ENCODE measurements at regions not wholly inside any gene's neighbourhood (a gene's known extent, or its start where the extent isn't known, plus 50 kb on each side); places are given as distances from the start of the nearest gene placed in this dataset.

DNA sequence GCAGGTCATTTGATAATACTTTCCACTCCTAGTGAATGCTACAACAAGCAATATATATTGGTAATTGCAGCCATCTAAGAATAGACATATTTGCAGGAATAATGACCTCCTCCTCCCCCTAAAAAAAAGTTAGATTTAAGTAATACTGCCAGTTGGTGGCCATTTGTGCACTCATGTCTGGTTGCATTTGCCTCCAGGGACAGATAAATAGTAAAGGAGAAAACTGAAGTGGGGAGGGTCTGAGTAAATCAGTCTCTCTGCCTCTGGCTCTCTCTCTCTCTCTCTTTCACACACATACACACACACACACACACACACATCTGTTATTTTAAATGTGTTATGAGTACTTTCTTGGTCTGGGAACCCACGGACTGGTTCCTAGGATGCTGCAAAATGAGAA lies 125.5 kb upstream of the UQCRFS1 start:
- no peak for DNase-seq (ENCODE audit: low read depth, low spot score)
- H3K4me1 ChIP-seq (ENCODE audit: control insufficient read depth, insufficient read depth, low read length): no peaks in the 10 kb centered on the region
- BruUV-seq (replicated peaks): no TSS peak
- TF ChIP-seq SIN3A (IDR thresholded peaks at IDR 0.05; ENCODE audit: borderline replicate concordance, insufficient read depth, low read depth, low read length) (no peak), TCF7L2 (IDR thresholded peaks at IDR 0.05; ENCODE audit: low read depth, low read length) (no peak), POLR2AphosphoS5 (IDR thresholded peaks at IDR 0.05; ENCODE audit: low read depth, low read length) (no peak)
- TF ChIP-seq, protein P1, sequence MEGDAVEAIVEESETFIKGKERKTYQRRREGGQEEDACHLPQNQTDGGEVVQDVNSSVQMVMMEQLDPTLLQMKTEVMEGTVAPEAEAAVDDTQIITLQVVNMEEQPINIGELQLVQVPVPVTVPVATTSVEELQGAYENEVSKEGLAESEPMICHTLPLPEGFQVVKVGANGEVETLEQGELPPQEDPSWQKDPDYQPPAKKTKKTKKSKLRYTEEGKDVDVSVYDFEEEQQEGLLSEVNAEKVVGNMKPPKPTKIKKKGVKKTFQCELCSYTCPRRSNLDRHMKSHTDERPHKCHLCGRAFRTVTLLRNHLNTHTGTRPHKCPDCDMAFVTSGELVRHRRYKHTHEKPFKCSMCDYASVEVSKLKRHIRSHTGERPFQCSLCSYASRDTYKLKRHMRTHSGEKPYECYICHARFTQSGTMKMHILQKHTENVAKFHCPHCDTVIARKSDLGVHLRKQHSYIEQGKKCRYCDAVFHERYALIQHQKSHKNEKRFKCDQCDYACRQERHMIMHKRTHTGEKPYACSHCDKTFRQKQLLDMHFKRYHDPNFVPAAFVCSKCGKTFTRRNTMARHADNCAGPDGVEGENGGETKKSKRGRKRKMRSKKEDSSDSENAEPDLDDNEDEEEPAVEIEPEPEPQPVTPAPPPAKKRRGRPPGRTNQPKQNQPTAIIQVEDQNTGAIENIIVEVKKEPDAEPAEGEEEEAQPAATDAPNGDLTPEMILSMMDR (IDR thresholded peaks at IDR 0.05): no peak
- TF ChIP-seq, protein P2, sequence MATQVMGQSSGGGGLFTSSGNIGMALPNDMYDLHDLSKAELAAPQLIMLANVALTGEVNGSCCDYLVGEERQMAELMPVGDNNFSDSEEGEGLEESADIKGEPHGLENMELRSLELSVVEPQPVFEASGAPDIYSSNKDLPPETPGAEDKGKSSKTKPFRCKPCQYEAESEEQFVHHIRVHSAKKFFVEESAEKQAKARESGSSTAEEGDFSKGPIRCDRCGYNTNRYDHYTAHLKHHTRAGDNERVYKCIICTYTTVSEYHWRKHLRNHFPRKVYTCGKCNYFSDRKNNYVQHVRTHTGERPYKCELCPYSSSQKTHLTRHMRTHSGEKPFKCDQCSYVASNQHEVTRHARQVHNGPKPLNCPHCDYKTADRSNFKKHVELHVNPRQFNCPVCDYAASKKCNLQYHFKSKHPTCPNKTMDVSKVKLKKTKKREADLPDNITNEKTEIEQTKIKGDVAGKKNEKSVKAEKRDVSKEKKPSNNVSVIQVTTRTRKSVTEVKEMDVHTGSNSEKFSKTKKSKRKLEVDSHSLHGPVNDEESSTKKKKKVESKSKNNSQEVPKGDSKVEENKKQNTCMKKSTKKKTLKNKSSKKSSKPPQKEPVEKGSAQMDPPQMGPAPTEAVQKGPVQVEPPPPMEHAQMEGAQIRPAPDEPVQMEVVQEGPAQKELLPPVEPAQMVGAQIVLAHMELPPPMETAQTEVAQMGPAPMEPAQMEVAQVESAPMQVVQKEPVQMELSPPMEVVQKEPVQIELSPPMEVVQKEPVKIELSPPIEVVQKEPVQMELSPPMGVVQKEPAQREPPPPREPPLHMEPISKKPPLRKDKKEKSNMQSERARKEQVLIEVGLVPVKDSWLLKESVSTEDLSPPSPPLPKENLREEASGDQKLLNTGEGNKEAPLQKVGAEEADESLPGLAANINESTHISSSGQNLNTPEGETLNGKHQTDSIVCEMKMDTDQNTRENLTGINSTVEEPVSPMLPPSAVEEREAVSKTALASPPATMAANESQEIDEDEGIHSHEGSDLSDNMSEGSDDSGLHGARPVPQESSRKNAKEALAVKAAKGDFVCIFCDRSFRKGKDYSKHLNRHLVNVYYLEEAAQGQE (IDR thresholded peaks at IDR 0.05; ENCODE audit: insufficient read depth in 1 of 2, low read depth in 2 of 2, low read length in 1 of 2): no peak
- H3K36me3 ChIP-seq (ENCODE audit: control insufficient read depth, insufficient read depth, low read length): no peaks in the 10 kb centered on the region
- no peak overlapping the region for H3K4me3 ChIP-seq (ENCODE audit: low read depth in 2 of 2, low read length in 2 of 2)
- 0 out of 2 replicates have a peak, but pooled peaks cover 3% of the 10 kb centered on the region for H3K9me3 ChIP-seq (ENCODE audit: control insufficient read depth, insufficient read depth, low read depth, low read length)
- H3K27ac ChIP-seq (ENCODE audit: low read length): no peak overlapping the region
- intact Hi-C loops (cut with micrococcal nuclease; ENCODE audit: unreplicated experiment) (no loop called here), in situ Hi-C loops (cut with HindIII; ENCODE audit: low pct_unique_long_range_greater_than_20kb, low sequenced_read_pairs) (no loop called here)
- ChIA-PET CTCF (no interaction called here), POLR2A (no interaction called here)
- no peaks in the 10 kb centered on the region for H3K27me3 ChIP-seq (ENCODE audit: control insufficient read depth, insufficient read depth, low read length)
- ATAC-seq: no peak

DNA sequence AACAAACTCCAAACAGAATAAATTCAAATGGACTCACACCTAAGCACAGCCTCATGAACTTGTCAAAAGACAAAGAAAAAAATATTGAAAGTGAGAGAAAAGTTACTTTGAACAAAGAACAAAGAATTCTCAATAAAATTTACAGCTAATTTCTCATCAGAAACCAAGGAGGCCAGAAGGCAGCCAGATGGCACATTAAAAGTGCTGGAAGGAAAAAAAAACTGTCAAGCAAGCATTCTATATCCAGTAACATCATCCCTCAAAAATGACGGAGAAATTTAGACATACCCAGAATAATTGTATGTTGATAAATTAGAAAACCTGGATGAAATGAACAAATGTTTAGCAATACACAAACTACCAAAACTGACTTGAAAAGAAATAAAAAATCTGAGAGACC lies 129.8 kb upstream of the UQCRFS1 start:
- CTCF ChIA-PET: no interaction called here
- no TSS peak for BruUV-seq (replicated peaks)
- intact Hi-C loops (cut with micrococcal nuclease; ENCODE audit: unreplicated experiment): no loop called here

More for the DNA sequence above, 129.8 kb upstream of the UQCRFS1 start:
- H3K27ac ChIP-seq (ENCODE audit: low read length): no peak overlapping the region
- H3K27me3 ChIP-seq (ENCODE audit: control insufficient read depth, insufficient read depth, low read length): no peaks in the 10 kb centered on the region
- POLR2A ChIA-PET: no interaction called here
- DNase-seq (ENCODE audit: low read depth, low spot score) (no peak), ATAC-seq (no peak)
- TF ChIP-seq, protein P2 (IDR thresholded peaks at IDR 0.05; ENCODE audit: insufficient read depth in 1 of 2, low read depth in 2 of 2, low read length in 1 of 2): no peak
- TF ChIP-seq, protein P1 (IDR thresholded peaks at IDR 0.05): no peak
- TF ChIP-seq TCF7L2 (IDR thresholded peaks at IDR 0.05; ENCODE audit: low read depth, low read length) (no peak), POLR2AphosphoS5 (IDR thresholded peaks at IDR 0.05; ENCODE audit: low read depth, low read length) (no peak), SIN3A (IDR thresholded peaks at IDR 0.05; ENCODE audit: borderline replicate concordance, insufficient read depth, low read depth, low read length) (no peak)
- in situ Hi-C loops (cut with HindIII; ENCODE audit: low pct_unique_long_range_greater_than_20kb, low sequenced_read_pairs): no loop called here
- H3K4me1 ChIP-seq (ENCODE audit: control insufficient read depth, insufficient read depth, low read length): no peaks in the 10 kb centered on the region
- H3K36me3 ChIP-seq (ENCODE audit: control insufficient read depth, insufficient read depth, low read length): no peaks in the 10 kb centered on the region
- 0 out of 2 replicates have a peak, but pooled peaks cover 3% of the 10 kb centered on the region for H3K9me3 ChIP-seq (ENCODE audit: control insufficient read depth, insufficient read depth, low read depth, low read length)
- H3K4me3 ChIP-seq (ENCODE audit: low read depth in 2 of 2, low read length in 2 of 2): no peak overlapping the region
